Upper lobe of right lung (tissue), 1 donor: ENCODE measurements at regions not wholly inside any gene's neighbourhood (a gene's known extent, or its start where the extent isn't known, plus 50 kb on each side); places are given as distances from the start of the nearest gene placed in this dataset.

Experiments used
- ATAC-seq: fragments of 200-7000 bp; cut with Tn5 transposase; one replicate; pipeline ENCODE4 v1.9.1; 2020; ENCODE audit warnings: mild to moderate bottlenecking, moderate library complexity
- DNase-seq: peaks from one replicate; pipeline ENCODE4 v3.0.0-alpha.2; 2020
- H3K27ac ChIP-seq: fragments of 200-600 bp; one replicate; pipeline ENCODE4 v1.8.0; 2022
- H3K27me3 ChIP-seq: fragments of 200-600 bp; one replicate; pipeline ENCODE4 v1.8.0; 2022; ENCODE audit warnings: mild to moderate bottlenecking
- H3K36me3 ChIP-seq: fragments of 200-600 bp; one replicate; pipeline ENCODE4 v1.8.0; 2022
- H3K4me1 ChIP-seq: fragments of 200-600 bp; one replicate; pipeline ENCODE4 v1.8.0; 2022
- H3K4me3 ChIP-seq: fragments of 200-600 bp; one replicate; pipeline ENCODE4 v1.8.0; 2022; ENCODE audit warnings: mild to moderate bottlenecking
- H3K9me3 ChIP-seq: fragments of 200-600 bp; one replicate; pipeline ENCODE4 v1.8.0; 2022
- intact Hi-C: fragments of 100-400 bp; cut with DNase I; formaldehyde crosslinking; loops from one replicate; pipeline ENCODE4 v1.11.0; 2022
- TF ChIP-seq, protein P1 (sequence below): fragments of 200-600 bp; IDR thresholded peaks from one replicate; pipeline ENCODE4 v1.8.0; 2022; ENCODE audit warnings: antibody characterized with exemption
- donor health status: DM: no; HTN: yes; CAD: no; lungs with severe emphysema.

DNA sequence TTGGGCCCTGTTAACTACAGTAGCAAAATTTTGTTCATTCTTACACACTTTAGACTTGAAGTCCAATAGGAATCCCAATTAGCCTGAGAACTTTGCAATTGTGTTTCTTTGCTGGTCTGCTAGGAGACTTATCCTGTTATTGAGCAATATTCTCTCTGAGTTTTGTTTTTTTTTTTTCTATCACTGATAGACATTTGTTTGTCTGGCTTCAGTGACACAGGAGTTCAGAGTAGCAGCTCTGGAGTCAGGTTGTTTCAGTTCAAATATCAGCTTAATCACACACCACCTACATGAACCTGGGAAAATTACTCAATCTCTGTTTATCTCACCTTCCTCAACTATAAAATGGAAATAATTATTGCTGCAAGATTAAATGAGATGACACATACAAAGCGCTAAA is 360.2 kb upstream of the POU3F3 start:
- intact Hi-C loops = no loop called here
- Histone ChIP-seq H3K9me3 (no peaks in the 10 kb centered on the region), H3K4me3 (no peak overlapping the region), H3K27me3 (no peaks in the 10 kb centered on the region), H3K4me1 (no peaks in the 10 kb centered on the region), H3K36me3 (no peaks in the 10 kb centered on the region), H3K27ac (no peak overlapping the region)
- ATAC-seq = no peak
- no peak for DNase-seq
- TF ChIP-seq, protein P1, sequence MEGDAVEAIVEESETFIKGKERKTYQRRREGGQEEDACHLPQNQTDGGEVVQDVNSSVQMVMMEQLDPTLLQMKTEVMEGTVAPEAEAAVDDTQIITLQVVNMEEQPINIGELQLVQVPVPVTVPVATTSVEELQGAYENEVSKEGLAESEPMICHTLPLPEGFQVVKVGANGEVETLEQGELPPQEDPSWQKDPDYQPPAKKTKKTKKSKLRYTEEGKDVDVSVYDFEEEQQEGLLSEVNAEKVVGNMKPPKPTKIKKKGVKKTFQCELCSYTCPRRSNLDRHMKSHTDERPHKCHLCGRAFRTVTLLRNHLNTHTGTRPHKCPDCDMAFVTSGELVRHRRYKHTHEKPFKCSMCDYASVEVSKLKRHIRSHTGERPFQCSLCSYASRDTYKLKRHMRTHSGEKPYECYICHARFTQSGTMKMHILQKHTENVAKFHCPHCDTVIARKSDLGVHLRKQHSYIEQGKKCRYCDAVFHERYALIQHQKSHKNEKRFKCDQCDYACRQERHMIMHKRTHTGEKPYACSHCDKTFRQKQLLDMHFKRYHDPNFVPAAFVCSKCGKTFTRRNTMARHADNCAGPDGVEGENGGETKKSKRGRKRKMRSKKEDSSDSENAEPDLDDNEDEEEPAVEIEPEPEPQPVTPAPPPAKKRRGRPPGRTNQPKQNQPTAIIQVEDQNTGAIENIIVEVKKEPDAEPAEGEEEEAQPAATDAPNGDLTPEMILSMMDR = no peak

DNA sequence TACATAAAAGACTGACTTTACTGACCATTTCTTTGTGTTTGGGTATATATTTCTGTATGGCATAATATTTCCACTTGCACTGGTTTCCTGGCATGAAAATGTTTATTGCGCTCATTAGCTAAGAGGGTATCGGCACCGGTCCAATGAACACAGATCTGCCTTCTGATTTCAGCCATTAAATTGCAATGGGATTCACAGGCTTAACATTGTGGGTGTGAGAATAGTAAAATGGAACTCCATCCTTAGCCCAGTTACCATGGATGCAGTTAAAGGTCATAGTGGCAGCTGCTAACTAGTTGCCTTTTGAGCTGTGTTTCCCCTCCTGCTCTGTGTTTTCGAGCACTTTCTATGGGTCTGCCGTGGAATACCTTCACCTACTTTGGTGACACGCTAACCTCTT is 352.6 kb upstream of the POU3F3 start:
- intact Hi-C loops = no loop called here
- TF ChIP-seq, protein P1 = no peak
- Histone ChIP-seq H3K9me3 (no peaks in the 10 kb centered on the region), H3K27me3 (no peaks in the 10 kb centered on the region), H3K27ac (no peak overlapping the region), H3K4me3 (no peak overlapping the region), H3K4me1 (no peaks in the 10 kb centered on the region), H3K36me3 (no peaks in the 10 kb centered on the region)
- DNase-seq (no peak), ATAC-seq (no peak)

DNA sequence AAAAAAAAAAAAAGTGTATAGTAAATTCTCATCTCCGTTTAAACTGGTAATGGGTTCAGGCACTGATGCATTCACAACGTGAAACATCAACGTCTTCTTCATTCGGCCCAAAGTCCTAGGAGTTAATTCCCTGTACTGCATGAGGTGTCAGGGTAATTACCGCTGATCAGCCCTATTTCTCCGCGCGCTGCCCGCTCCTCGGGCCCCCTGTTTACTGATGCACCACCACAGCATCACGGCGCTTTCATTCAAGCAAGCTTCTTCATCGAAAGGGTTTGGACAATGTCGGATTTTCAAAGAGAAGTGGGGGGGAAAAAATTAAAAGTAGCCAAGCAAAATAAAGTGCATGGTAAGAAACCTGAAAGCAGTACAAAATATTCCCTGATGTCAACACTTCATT is 352.0 kb upstream of the POU3F3 start:
- no peak for ATAC-seq
- Histone ChIP-seq H3K4me1 (no peaks in the 10 kb centered on the region), H3K27ac (no peak overlapping the region)

DNA sequence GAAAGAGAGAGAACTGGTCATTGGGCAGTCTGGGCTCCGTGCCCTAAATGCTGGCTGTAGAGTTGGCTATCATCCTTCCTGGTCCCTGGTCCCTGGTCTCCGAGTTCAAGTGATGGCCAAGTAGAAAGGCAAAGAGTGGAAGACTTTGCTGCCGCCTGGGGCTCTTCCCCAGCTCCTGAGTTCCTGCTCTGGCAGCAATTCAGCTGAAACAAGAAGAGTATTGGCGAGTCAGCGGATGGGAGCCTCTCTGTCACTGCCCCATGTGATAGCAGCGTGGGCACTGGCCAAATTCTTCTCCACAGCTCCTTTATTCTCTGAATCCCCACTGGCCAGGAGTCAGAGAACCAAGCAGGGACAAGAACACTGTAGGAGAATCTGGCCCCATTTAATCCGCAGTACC is 351.0 kb upstream of the POU3F3 start:
- H3K27me3 ChIP-seq = no peaks in the 10 kb centered on the region
- no peak for ATAC-seq
- no peak overlapping the region for H3K4me3 ChIP-seq
- no peak for DNase-seq
- H3K4me1 ChIP-seq = no peaks in the 10 kb centered on the region
- H3K9me3 ChIP-seq = no peaks in the 10 kb centered on the region
- intact Hi-C loops = no loop called here
- no peak overlapping the region for H3K27ac ChIP-seq
- TF ChIP-seq, protein P1 = no peak
- H3K36me3 ChIP-seq = no peaks in the 10 kb centered on the region

More for the DNA sequence above, 352.0 kb upstream of the POU3F3 start:
- intact Hi-C loops = no loop called here
- H3K4me3 ChIP-seq = no peak overlapping the region
- H3K27me3 ChIP-seq = no peaks in the 10 kb centered on the region
- DNase-seq = no peak
- no peaks in the 10 kb centered on the region for H3K36me3 ChIP-seq
- H3K9me3 ChIP-seq = no peaks in the 10 kb centered on the region
- TF ChIP-seq, protein P1 = no peak

DNA sequence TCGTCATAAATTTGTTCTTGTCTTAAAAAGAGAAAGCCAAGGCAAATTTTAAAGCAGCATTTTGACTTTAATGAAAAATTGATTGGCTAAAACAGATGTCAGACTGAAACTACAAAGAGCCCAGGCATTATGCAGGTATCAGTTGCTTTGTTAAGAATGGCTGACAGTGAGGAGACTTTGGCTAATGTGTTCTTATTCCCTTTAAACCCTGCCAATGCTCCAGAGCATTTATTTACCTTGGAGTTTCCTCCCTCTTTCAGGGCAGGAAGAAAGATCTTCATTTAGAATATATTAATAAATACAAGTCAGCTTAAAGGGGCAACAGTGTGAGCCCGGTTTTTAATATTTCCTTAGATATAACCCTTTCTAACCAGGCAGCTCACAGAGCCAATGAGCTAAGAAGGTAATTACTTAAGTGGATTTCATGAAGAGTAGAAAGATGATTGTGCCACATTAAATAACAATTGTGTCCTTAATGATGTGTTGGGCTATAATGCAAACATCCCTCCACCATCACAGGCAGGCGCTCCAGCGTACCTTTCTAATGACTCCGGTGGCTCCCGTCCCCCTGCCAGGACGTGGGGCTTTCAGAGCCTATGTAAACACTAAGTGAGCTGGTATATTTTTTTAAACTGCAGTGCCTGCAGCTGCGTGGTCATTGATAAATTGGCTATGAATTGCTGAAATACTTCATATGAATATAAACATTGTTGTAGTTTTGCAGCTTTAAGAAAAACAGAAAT is 349.4 kb upstream of the POU3F3 start:
- ATAC-seq = no peak

More for the DNA sequence above, 349.4 kb upstream of the POU3F3 start:
- H3K27ac ChIP-seq = no peak overlapping the region
- DNase-seq = no peak
- intact Hi-C loops = no loop called here
- H3K36me3 ChIP-seq = no peaks in the 10 kb centered on the region
- no peaks in the 10 kb centered on the region for H3K9me3 ChIP-seq
- H3K27me3 ChIP-seq = no peaks in the 10 kb centered on the region
- H3K4me3 ChIP-seq = no peak overlapping the region
- TF ChIP-seq, protein P1 = no peak
- no peaks in the 10 kb centered on the region for H3K4me1 ChIP-seq
